ENCODE measurements at regions not wholly inside any gene's neighbourhood (a gene's known extent, or its start where the extent isn't known, plus 50 kb on each side); places are given as distances from the start of the nearest gene placed in this dataset.

DNA sequence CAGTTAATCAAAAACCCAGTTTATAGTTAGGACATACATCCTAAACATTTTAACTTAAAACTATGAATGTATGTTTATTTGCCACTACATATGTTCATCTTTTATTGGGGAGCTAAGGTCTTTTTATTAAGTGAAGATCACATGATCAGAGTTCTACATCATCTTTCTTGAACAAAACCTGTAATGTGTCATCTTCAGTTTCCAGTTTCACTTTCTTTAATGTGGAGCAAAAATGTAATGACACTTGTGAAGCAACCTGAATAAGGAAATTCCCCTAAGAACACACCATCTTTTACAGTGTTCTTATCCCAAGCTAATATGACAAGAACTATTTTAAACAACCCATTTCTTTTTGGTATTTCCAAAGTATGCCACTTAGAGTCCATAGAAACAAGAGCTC lies 166.7 kb upstream of the BET1 start:
- no peaks in the 10 kb centered on the region for H3K4me1 ChIP-seq
- intact Hi-C loops (cut with DNase I; ENCODE audit: low total_unique reads): no loop called here
- no peak overlapping the region for H3K27ac ChIP-seq
- TF ChIP-seq, protein P1, sequence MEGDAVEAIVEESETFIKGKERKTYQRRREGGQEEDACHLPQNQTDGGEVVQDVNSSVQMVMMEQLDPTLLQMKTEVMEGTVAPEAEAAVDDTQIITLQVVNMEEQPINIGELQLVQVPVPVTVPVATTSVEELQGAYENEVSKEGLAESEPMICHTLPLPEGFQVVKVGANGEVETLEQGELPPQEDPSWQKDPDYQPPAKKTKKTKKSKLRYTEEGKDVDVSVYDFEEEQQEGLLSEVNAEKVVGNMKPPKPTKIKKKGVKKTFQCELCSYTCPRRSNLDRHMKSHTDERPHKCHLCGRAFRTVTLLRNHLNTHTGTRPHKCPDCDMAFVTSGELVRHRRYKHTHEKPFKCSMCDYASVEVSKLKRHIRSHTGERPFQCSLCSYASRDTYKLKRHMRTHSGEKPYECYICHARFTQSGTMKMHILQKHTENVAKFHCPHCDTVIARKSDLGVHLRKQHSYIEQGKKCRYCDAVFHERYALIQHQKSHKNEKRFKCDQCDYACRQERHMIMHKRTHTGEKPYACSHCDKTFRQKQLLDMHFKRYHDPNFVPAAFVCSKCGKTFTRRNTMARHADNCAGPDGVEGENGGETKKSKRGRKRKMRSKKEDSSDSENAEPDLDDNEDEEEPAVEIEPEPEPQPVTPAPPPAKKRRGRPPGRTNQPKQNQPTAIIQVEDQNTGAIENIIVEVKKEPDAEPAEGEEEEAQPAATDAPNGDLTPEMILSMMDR (IDR thresholded peaks at IDR 0.05): no peak
- DNase-seq: no peak
- H3K27me3 ChIP-seq: no peaks in the 10 kb centered on the region
- no peaks in the 10 kb centered on the region for H3K9me3 ChIP-seq
- H3K4me3 ChIP-seq: no peak overlapping the region
- H3K36me3 ChIP-seq: no peaks in the 10 kb centered on the region

DNA sequence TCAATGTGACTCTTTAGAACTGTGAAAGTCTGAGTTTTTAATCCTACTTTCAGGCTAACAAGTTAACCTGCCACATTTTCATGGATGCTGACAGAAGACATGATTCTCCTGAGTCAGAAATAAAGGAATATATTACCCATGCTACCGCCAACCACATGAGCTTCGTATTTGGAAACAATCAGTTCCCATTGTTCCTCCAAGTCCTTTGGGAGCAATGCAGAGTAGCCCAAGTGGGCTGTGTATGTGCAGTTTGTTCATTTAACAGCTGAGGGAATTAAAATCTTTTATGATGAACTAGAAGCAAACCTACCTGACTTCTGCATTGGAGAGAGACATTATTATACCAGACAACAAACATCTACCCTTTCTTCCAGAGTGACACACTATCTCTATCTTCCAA lies 169.3 kb upstream of the BET1 start:
- intact Hi-C loops (cut with DNase I; ENCODE audit: low total_unique reads): no loop called here
- H3K4me1 ChIP-seq: no peaks in the 10 kb centered on the region
- H3K27me3 ChIP-seq: no peaks in the 10 kb centered on the region
- no peak for DNase-seq
- H3K9me3 ChIP-seq: no peaks in the 10 kb centered on the region
- no peak overlapping the region for H3K27ac ChIP-seq
- H3K36me3 ChIP-seq: no peaks in the 10 kb centered on the region
- TF ChIP-seq, protein P1 (IDR thresholded peaks at IDR 0.05): no peak
- H3K4me3 ChIP-seq: no peak overlapping the region

DNA sequence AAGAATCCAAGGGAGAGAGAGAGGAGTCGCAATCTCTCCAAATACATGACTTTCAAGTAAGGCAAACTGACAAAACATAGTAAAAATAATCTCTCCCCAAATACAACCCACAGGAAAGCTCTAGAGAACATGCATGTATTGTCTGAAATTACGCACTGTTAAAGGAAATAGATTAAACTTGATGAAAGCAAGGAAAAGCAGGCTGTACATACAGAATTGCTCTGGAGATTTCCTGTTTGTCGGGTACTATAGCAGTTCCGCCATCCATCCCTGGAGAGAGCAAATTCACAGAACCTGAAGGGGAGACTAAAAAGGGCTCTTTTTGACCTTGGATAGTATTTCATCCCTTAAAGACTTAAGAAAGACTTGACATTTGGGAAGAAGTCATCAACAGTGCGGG lies 170.2 kb upstream of the BET1 start:
- Histone ChIP-seq H3K36me3 (no peaks in the 10 kb centered on the region), H3K27ac (no peak overlapping the region), H3K4me3 (no peak overlapping the region), H3K9me3 (no peaks in the 10 kb centered on the region), H3K4me1 (no peaks in the 10 kb centered on the region), H3K27me3 (no peaks in the 10 kb centered on the region)
- DNase-seq: no peak
- intact Hi-C loops (cut with DNase I; ENCODE audit: low total_unique reads): no loop called here
- TF ChIP-seq, protein P1 (IDR thresholded peaks at IDR 0.05): no peak

DNA sequence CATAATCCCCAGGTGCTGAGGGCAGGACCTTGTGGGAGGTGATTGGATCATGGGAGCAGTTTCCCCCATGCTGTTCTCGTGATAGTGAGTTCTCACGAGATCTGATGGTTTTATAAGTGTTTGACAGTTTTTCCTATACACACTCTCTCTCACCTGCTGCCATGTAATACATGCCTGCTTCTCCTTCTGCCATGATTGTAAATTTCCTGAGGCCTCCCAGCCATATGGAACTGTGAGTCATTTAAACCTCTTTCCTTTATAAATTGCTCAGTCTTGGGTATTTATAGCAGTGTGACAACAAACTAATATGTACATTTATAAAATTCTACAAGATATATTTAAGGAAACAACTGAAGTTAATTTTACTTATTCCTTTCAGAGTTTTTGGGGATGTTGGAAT lies 170.8 kb upstream of the BET1 start:
- Histone ChIP-seq H3K27me3 (no peaks in the 10 kb centered on the region), H3K9me3 (no peaks in the 10 kb centered on the region), H3K4me3 (no peak overlapping the region), H3K27ac (no peak overlapping the region), H3K4me1 (no peaks in the 10 kb centered on the region), H3K36me3 (no peaks in the 10 kb centered on the region)
- intact Hi-C loops (cut with DNase I; ENCODE audit: low total_unique reads): no loop called here
- TF ChIP-seq, protein P1 (IDR thresholded peaks at IDR 0.05): no peak
- DNase-seq: no peak

DNA sequence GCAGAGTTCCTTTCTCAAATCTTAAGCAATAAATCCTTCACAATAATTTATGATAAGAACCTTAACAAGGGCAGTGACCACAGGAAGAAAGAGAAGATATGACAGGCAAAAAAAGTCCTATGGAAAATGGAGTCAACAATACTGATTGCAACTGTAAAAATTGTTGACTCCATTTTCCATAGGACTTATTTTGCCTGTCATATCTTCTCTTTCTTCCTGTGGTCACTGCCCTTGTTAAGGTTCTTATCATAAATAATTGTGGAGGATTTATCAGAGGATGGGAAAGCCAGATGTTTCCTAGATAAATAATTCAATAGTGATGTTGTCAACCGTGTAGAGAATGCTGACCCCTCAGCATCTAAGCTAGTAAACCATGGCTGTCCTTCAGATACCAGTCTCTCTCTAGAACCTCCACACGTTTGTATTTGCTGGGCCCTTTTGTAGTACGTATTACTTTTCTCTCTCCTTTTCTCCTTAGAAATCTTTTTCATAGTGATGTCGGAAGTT lies 172.6 kb upstream of the BET1 start:
- Histone ChIP-seq H3K27ac (no peak overlapping the region), H3K27me3 (no peaks in the 10 kb centered on the region), H3K36me3 (no peaks in the 10 kb centered on the region), H3K4me1 (no peaks in the 10 kb centered on the region), H3K9me3 (no peaks in the 10 kb centered on the region), H3K4me3 (no peak overlapping the region)
- intact Hi-C loops (cut with DNase I; ENCODE audit: low total_unique reads): no loop called here
- TF ChIP-seq, protein P1 (IDR thresholded peaks at IDR 0.05): no peak
- DNase-seq: no peak

DNA sequence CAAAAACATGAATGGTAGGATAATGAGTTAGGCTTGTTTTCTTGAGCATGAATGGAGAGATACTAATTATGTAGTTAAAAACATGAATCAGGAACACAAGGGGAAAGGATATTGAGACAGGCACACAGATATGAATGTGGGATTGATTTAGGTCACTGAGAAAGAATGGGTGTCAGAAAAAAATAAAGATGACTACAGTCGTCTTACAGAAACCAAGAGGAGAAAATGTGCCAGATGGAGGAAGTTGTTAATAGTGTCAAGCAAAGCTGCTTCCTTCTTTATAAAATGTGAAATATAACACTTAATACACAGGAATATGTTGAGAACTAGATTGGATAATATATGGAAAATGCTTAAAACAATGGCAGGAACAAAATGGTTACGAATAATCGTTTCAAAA lies 173.3 kb upstream of the BET1 start:
- no peaks in the 10 kb centered on the region for H3K36me3 ChIP-seq
- H3K27ac ChIP-seq: no peak overlapping the region
- TF ChIP-seq, protein P1 (IDR thresholded peaks at IDR 0.05): no peak
- no peak overlapping the region for H3K4me3 ChIP-seq
- H3K27me3 ChIP-seq: no peaks in the 10 kb centered on the region
- no peaks in the 10 kb centered on the region for H3K9me3 ChIP-seq
- H3K4me1 ChIP-seq: no peaks in the 10 kb centered on the region
- intact Hi-C loops (cut with DNase I; ENCODE audit: low total_unique reads): no loop called here
- DNase-seq: no peak

Measured in tibial artery (tissue), 4 donors.